ENCODE measurements at regions not wholly inside any gene's neighbourhood (a gene's known extent, or its start where the extent isn't known, plus 50 kb on each side); places are given as distances from the start of the nearest gene placed in this dataset.
A peak's percentile ranks its signal among the peaks of the same experiment; 100 is the strongest.

DNA sequence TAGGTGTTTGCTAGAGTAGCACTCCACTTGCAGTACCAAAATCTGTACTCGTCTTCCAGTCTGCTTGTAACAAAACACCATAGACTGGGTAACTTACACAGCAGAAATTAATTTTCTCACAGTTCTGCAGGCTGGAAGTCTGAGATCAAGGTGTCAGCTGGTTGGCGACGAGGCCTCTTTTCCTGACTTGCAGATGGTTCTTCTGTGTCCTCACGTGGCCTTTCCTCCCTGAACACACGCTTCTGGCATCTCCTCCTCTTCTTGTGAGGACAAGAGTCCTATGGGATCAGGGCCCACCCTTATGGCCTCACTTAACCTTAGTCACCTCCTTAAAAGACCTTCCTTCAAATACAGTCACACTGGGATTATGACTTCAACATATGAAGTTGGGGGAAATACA is 493.5 kb upstream of the MYT1L start:
- ChIA-PET POLR2A (ENCODE audit: partially characterized antibody) (no interaction called here), CTCF (ENCODE audit: partially characterized antibody) (interaction anchor here (1.4 kb wide), 1 partner anchor 20 kb away, joined by 4 read pairs; no protein-coding TSS in a partner anchor)
- H3K27ac ChIP-seq (ENCODE audit: low read depth, low read length): no peak overlapping the region
- H3K79me2 ChIP-seq (ENCODE audit: control insufficient read depth in 1 of 2, insufficient read depth in 2 of 2, low read length in 2 of 2): no peaks in the 10 kb centered on the region
- H3K27me3 ChIP-seq (replicated peaks in 1 of 4; ENCODE audit: control insufficient read depth in 3 of 4, extremely low read depth in 1 of 4, insufficient read depth in 3 of 4, low read length in 3 of 4): no peaks in the 10 kb centered on the region
- no peak overlapping the region for H2BK5ac ChIP-seq (ENCODE audit: low read depth, low read length)
- H2BK12ac ChIP-seq (ENCODE audit: low read depth, low read length): no peak overlapping the region
- H3K4me3 ChIP-seq (ENCODE audit: extremely low read depth in 1 of 4, insufficient read depth in 2 of 4, low read depth in 3 of 4, low read length in 4 of 4): no peak overlapping the region
- no peak overlapping the region for H2AFZ ChIP-seq (ENCODE audit: low read length)
- no peak overlapping the region for H4K5ac ChIP-seq (ENCODE audit: insufficient read length, low read depth, low read length)
- H2BK120ac ChIP-seq (replicated peaks; ENCODE audit: low read depth, low read length): no peak overlapping the region
- no peak overlapping the region for H3K4ac ChIP-seq (replicated peaks; ENCODE audit: insufficient read length, low read depth, low read length)
- H3K56ac ChIP-seq (replicated peaks; ENCODE audit: insufficient read length, low read depth, low read length): no peak overlapping the region
- DNase-seq (ENCODE audit: low read depth in 1 of 2, low spot score in 2 of 2) (peak in 1 of 2 experiments; percentile 11), FAIRE-seq (no peak)
- H3K9ac ChIP-seq (replicated peaks in 1 of 4; ENCODE audit: extremely low read depth in 1 of 4, low read depth in 3 of 4, low read length in 3 of 4): no peak overlapping the region
- WGBS, 2 experiments (ENCODE audit: extremely low coverage in 1 of 2, insufficient coverage in 1 of 2, insufficient read length in 1 of 2, insufficient replicate concordance in 2 of 2, low coverage in 1 of 2, low lambda C conversion rate in 2 of 2, missing lambda C conversion rate in 1 of 2): 93% methylated on average over 5 of the region's 5 CpGs; no CpG with 5 or more reads in 1 of the 2 experiments
- no peaks in the 10 kb centered on the region for H4K20me1 ChIP-seq (replicated peaks in 1 of 2; ENCODE audit: control insufficient read depth in 1 of 2, insufficient read depth in 2 of 2, low read length in 2 of 2)
- H3K14ac ChIP-seq (ENCODE audit: insufficient read length): no peak overlapping the region
- no peak overlapping the region for H4K8ac ChIP-seq (ENCODE audit: extremely low read depth, insufficient read depth, low read length)
- no peak overlapping the region for H4K91ac ChIP-seq (replicated peaks; ENCODE audit: insufficient read length, low read length)
- no peak overlapping the region for H2BK20ac ChIP-seq (ENCODE audit: low read length)
- H3K9me3 ChIP-seq (ENCODE audit: insufficient read depth in 2 of 2, low read depth in 1 of 2, low read length in 1 of 2): no peaks in the 10 kb centered on the region; a peak in 1 of 4 replicates
- H3K36me3 ChIP-seq (ENCODE audit: control insufficient read depth in 2 of 4, insufficient read depth in 4 of 4, low read length in 3 of 4): no peaks in the 10 kb centered on the region
- no peaks in the 10 kb centered on the region for H3K23me2 ChIP-seq (ENCODE audit: low read depth, low read length)
- H3K79me1 ChIP-seq (ENCODE audit: low read depth, low read length): no peaks in the 10 kb centered on the region
- H2AK5ac ChIP-seq (ENCODE audit: low read depth, low read length): no peak overlapping the region
- H3K23ac ChIP-seq (ENCODE audit: insufficient read length): no peak overlapping the region
- no peak overlapping the region for H3K4me2 ChIP-seq (ENCODE audit: insufficient read depth in 1 of 2, low read depth in 2 of 2, low read length in 2 of 2)
- no peaks in the 10 kb centered on the region for H3K4me1 ChIP-seq (replicated peaks in 1 of 4; ENCODE audit: control insufficient read depth in 3 of 4, insufficient read depth in 4 of 4, low read length in 3 of 4)
- H3K18ac ChIP-seq (ENCODE audit: extremely low read depth, low read length): no peak overlapping the region
- H2BK15ac ChIP-seq (ENCODE audit: low read length): no peak overlapping the region
- TF ChIP-seq SIRT6 (IDR thresholded peaks at IDR 0.05; ENCODE audit: low read length) (no peak), CHD2 (IDR thresholded peaks at IDR 0.05; ENCODE audit: low read length) (no peak), GABPA (IDR thresholded peaks at IDR 0.05; ENCODE audit: borderline replicate concordance, insufficient read depth, low read length) (no peak), YY1 (IDR thresholded peaks at IDR 0.05; ENCODE audit: low read depth, low read length) (no peak), JUND (IDR thresholded peaks at IDR 0.05; ENCODE audit: low read length) (no peak), EP300 (IDR thresholded peaks at IDR 0.05; ENCODE audit: borderline replicate concordance in 1 of 2, low read depth in 2 of 2, low read length in 2 of 2) (no peak), SUZ12 (IDR thresholded peaks at IDR 0.05; ENCODE audit: low read length) (no peak), SRF (IDR thresholded peaks at IDR 0.05; ENCODE audit: low read depth, low read length) (no peak), KDM4A (IDR thresholded peaks at IDR 0.05; ENCODE audit: low read depth, low read length, severe bottlenecking) (no peak), POLR2AphosphoS5 (IDR thresholded peaks at IDR 0.05; ENCODE audit: low read depth, low read length) (no peak), NANOG (IDR thresholded peaks at IDR 0.05; ENCODE audit: insufficient read depth, low read depth, low read length, poor library complexity, severe bottlenecking) (no peak)
- TF ChIP-seq, protein P1, sequence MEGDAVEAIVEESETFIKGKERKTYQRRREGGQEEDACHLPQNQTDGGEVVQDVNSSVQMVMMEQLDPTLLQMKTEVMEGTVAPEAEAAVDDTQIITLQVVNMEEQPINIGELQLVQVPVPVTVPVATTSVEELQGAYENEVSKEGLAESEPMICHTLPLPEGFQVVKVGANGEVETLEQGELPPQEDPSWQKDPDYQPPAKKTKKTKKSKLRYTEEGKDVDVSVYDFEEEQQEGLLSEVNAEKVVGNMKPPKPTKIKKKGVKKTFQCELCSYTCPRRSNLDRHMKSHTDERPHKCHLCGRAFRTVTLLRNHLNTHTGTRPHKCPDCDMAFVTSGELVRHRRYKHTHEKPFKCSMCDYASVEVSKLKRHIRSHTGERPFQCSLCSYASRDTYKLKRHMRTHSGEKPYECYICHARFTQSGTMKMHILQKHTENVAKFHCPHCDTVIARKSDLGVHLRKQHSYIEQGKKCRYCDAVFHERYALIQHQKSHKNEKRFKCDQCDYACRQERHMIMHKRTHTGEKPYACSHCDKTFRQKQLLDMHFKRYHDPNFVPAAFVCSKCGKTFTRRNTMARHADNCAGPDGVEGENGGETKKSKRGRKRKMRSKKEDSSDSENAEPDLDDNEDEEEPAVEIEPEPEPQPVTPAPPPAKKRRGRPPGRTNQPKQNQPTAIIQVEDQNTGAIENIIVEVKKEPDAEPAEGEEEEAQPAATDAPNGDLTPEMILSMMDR (IDR thresholded peaks at IDR 0.05; ENCODE audit: control extremely low read depth in 1 of 3, insufficient read depth in 1 of 3, low read depth in 1 of 3, low read length in 3 of 3): no peak

Measured in H1 (cell line).